Right kidney (tissue), 1 donor: ENCODE measurements at regions not wholly inside any gene's neighbourhood (a gene's known extent, or its start where the extent isn't known, plus 50 kb on each side); places are given as distances from the start of the nearest gene placed in this dataset.
A peak's percentile ranks its signal among the peaks of the same experiment; 100 is the strongest.
"Not testable (repeated sequence)": the region's sequence is repeated elsewhere in the genome, so short reads cannot be mapped to it uniquely, and the experiment has no call there.

Experiments
- DNase-seq: peaks from one replicate; pipeline ENCODE4 v3.0.0-alpha.2; 2016

GRCh38 chr3:6030648-6031047, 830.3 kb upstream of the GRM7 start:
- DNase-seq, result not testable (repeated sequence)

- no peak for DNase-seq
Observed at GRCh38 chr3:6035626-6036025, 825.3 kb upstream of the GRM7 start.

GRCh38 chr3:6039971-6040370, 820.9 kb upstream of the GRM7 start:
- no peak for DNase-seq

GRCh38 chr3:6041894-6042293, 819.0 kb upstream of the GRM7 start:
- DNase-seq, result no peak

- no peak for DNase-seq
Observed at GRCh38 chr3:6047016-6047415, 813.9 kb upstream of the GRM7 start.

- no peak for DNase-seq
Observed at GRCh38 chr3:6060251-6060650, 800.7 kb upstream of the GRM7 start.

GRCh38 chr3:6062261-6063187, 798.4 kb upstream of the GRM7 start:
- no peak for DNase-seq

GRCh38 chr3:6066397-6066796, 794.5 kb upstream of the GRM7 start:
- peak; percentile 3 for DNase-seq

- peak; percentile 27 for DNase-seq
Observed at GRCh38 chr3:6066868-6067578, 793.9 kb upstream of the GRM7 start.

GRCh38 chr3:6074952-6075351, 786.0 kb upstream of the GRM7 start:
- DNase-seq, result no peak

GRCh38 chr3:6078436-6078835, 782.5 kb upstream of the GRM7 start:
- DNase-seq, result no peak

GRCh38 chr3:6079011-6079410, 781.9 kb upstream of the GRM7 start:
- no peak for DNase-seq

- DNase-seq, result no peak
Observed at GRCh38 chr3:6079561-6080179, 781.2 kb upstream of the GRM7 start.

GRCh38 chr3:6088433-6088832, 772.5 kb upstream of the GRM7 start:
- no peak for DNase-seq

- no peak for DNase-seq
Observed at GRCh38 chr3:6089780-6090179, 771.1 kb upstream of the GRM7 start.

GRCh38 chr3:6091262-6091661, 769.7 kb upstream of the GRM7 start:
- DNase-seq, result no peak

GRCh38 chr3:6095006-6095405, 765.9 kb upstream of the GRM7 start:
- no peak for DNase-seq

- DNase-seq, result no peak
Observed at GRCh38 chr3:6097021-6097420, 763.9 kb upstream of the GRM7 start.

GRCh38 chr3:6097556-6097955, 763.4 kb upstream of the GRM7 start:
- no peak for DNase-seq

- DNase-seq, result no peak
Observed at GRCh38 chr3:6098516-6099157, 762.3 kb upstream of the GRM7 start.

GRCh38 chr3:6099458-6100075, 761.3 kb upstream of the GRM7 start:
- no peak for DNase-seq

- DNase-seq, result no peak
Observed at GRCh38 chr3:6105187-6105586, 755.7 kb upstream of the GRM7 start.
